H1 (cell line): ENCODE measurements at regions not wholly inside any gene's neighbourhood (a gene's known extent, or its start where the extent isn't known, plus 50 kb on each side); places are given as distances from the start of the nearest gene placed in this dataset.

ENCODE experiments used
- CTCF ChIA-PET: fragments of 300-600 bp; sonication (Branson Sonifier 250); formaldehyde crosslinking; loops from one replicate; lab custom pipeline; 2021; ENCODE audit not compliant: partially characterized antibody; lab: Charles Lee
- POLR2A ChIA-PET: fragments of 300-600 bp; sonication (Branson Sonifier 250); formaldehyde crosslinking; loops from one replicate; lab custom pipeline; 2021; ENCODE audit warnings: inconsistent platforms; ENCODE audit not compliant: partially characterized antibody; lab: Charles Lee
- DNase-seq, 2 experiments: peaks; one replicate each; pipeline versions ENCODE4 v3.0.0 to v3.0.0-alpha.2; 2010 to 2022; ENCODE audit warnings: low spot score in 2 of 2, low read depth in 1 of 2, mixed read lengths in 1 of 2
- FAIRE-seq: peaks from 2 replicates; lab custom pipeline; 2011; peaks lifted over from hg19 to GRCh38; lab: Jason Lieb, UNC
- H2AFZ ChIP-seq: 2 replicates; pipeline ENCODE4 v1.8.1; 2012; ENCODE audit warnings: low read length, inconsistent platforms
- H2AK5ac ChIP-seq: 2 replicates; pipeline ENCODE4 v1.6.1; 2013; ENCODE audit warnings: low read depth, low read length
- H2BK120ac ChIP-seq: replicated peaks from 2 replicates; pipeline ENCODE3; 2013; ENCODE audit warnings: low read depth, low read length, inconsistent platforms
- H2BK12ac ChIP-seq: 2 replicates; pipeline ENCODE4 v1.6.1; 2013; ENCODE audit warnings: low read depth, low read length
- H2BK15ac ChIP-seq: 2 replicates; pipeline ENCODE4 v1.6.1; 2013; ENCODE audit warnings: low read length
- H2BK20ac ChIP-seq: 2 replicates; pipeline ENCODE4 v1.6.1; 2013; ENCODE audit warnings: low read length
- H2BK5ac ChIP-seq: 2 replicates; pipeline ENCODE4 v1.6.1; 2013; ENCODE audit warnings: low read depth, low read length
- H3K14ac ChIP-seq: 2 replicates; pipeline ENCODE4 v1.6.1; 2013; ENCODE audit warnings: inconsistent platforms; ENCODE audit not compliant: insufficient read length
- H3K18ac ChIP-seq: 2 replicates; pipeline ENCODE4 v1.6.1; 2013; ENCODE audit warnings: low read length; ENCODE audit errors: extremely low read depth
- H3K23ac ChIP-seq: 2 replicates; pipeline ENCODE4 v1.6.1; 2013; ENCODE audit warnings: inconsistent platforms; ENCODE audit not compliant: insufficient read length
- H3K23me2 ChIP-seq: 2 replicates; pipeline ENCODE4 v1.6.1; 2013; ENCODE audit warnings: low read depth, low read length
- H3K27ac ChIP-seq: 2 replicates; pipeline ENCODE4 v1.6.1; 2011; ENCODE audit warnings: low read depth, low read length, inconsistent platforms
- H3K27me3 ChIP-seq, 4 experiments: replicated peaks in 1 of 4; 1 replicate in 1 of 4; 2 replicates in 3 of 4; pipeline versions ENCODE4 v1.6.1 to v1.8.1; 2011 to 2013; ENCODE audit warnings: low read length in 3 of 4, mild to moderate bottlenecking in 3 of 4, inconsistent platforms in 2 of 4, mixed read lengths in 2 of 4, moderate library complexity in 1 of 4; ENCODE audit not compliant: control insufficient read depth in 3 of 4, insufficient read depth in 3 of 4; ENCODE audit errors: extremely low read depth in 1 of 4
- H3K36me3 ChIP-seq, 4 experiments: 2 replicates each; pipeline versions ENCODE4 v1.6.1 to v1.8.1; 2011 to 2013; ENCODE audit warnings: mild to moderate bottlenecking in 4 of 4, low read length in 3 of 4, moderate library complexity in 2 of 4, control low read depth in 1 of 4, inconsistent platforms in 1 of 4; ENCODE audit not compliant: insufficient read depth in 4 of 4, control insufficient read depth in 2 of 4
- H3K4ac ChIP-seq: replicated peaks from 2 replicates; pipeline ENCODE3; 2013; ENCODE audit warnings: low read length, low read depth, mixed read lengths, inconsistent platforms; ENCODE audit not compliant: insufficient read length
- H3K4me1 ChIP-seq, 4 experiments: replicated peaks in 1 of 4; 1 replicate in 1 of 4; 2 replicates in 3 of 4; pipeline versions ENCODE4 v1.6.1 to v1.8.1; 2011 to 2013; ENCODE audit warnings: low read length in 3 of 4, inconsistent platforms in 2 of 4, mixed read lengths in 1 of 4; ENCODE audit not compliant: insufficient read depth in 4 of 4, control insufficient read depth in 3 of 4
- H3K4me2 ChIP-seq, 2 experiments: 2 replicates each; pipeline versions ENCODE4 v1.6.1 to v1.8.1; 2011 to 2013; ENCODE audit warnings: low read depth in 2 of 2, low read length in 2 of 2, control low read depth in 1 of 2, inconsistent platforms in 1 of 2, mild to moderate bottlenecking in 1 of 2; ENCODE audit not compliant: insufficient read depth in 1 of 2
- H3K4me3 ChIP-seq, 4 experiments: fragments of 200-600, 300-600 bp in 1 of 4; sonication (generic), shearing (Covaris generic), sonication (Bioruptor Twin) in 1 of 4; 2 replicates each; pipeline versions ENCODE4 v1.5.1 to v1.8.1; 2011 to 2016; ENCODE audit warnings: low read length in 4 of 4, low read depth in 3 of 4, control low read depth in 2 of 4, inconsistent platforms in 2 of 4, mild to moderate bottlenecking in 2 of 4, mixed read lengths in 1 of 4, moderate library complexity in 1 of 4; ENCODE audit not compliant: insufficient read depth in 2 of 4; ENCODE audit errors: extremely low read depth in 1 of 4
- H3K56ac ChIP-seq: replicated peaks from 2 replicates; pipeline ENCODE3; 2013; ENCODE audit warnings: low read depth, mild to moderate bottlenecking, mixed read lengths, low read length, inconsistent platforms; ENCODE audit not compliant: insufficient read length
- H3K79me1 ChIP-seq: 2 replicates; pipeline ENCODE4 v1.6.1; 2013; ENCODE audit warnings: low read depth, low read length, control low read depth
- H3K79me2 ChIP-seq, 2 experiments: 2 replicates each; pipeline versions ENCODE4 v1.6.1 to v1.8.1; 2012 to 2013; ENCODE audit warnings: low read length in 2 of 2, mild to moderate bottlenecking in 2 of 2, inconsistent platforms in 1 of 2; ENCODE audit not compliant: insufficient read depth in 2 of 2, control insufficient read depth in 1 of 2
- H3K9ac ChIP-seq, 4 experiments: replicated peaks in 1 of 4; 1 replicate in 1 of 4; 2 replicates in 3 of 4; pipeline versions ENCODE4 v1.6.1 to v1.8.1; 2011 to 2013; ENCODE audit warnings: low read depth in 3 of 4, low read length in 3 of 4, control low read depth in 2 of 4, mild to moderate bottlenecking in 2 of 4, moderate library complexity in 2 of 4, inconsistent platforms in 1 of 4; ENCODE audit errors: extremely low read depth in 1 of 4
- H3K9me3 ChIP-seq, 2 experiments: 2 replicates each; pipeline versions ENCODE4 v1.6.1 to v1.8.1; 2012 to 2013; ENCODE audit warnings: mild to moderate bottlenecking in 2 of 2, moderate library complexity in 2 of 2, control low read depth in 1 of 2, inconsistent platforms in 1 of 2, low read depth in 1 of 2, low read length in 1 of 2, mixed read lengths in 1 of 2; ENCODE audit not compliant: insufficient read depth in 2 of 2
- H4K20me1 ChIP-seq, 2 experiments: replicated peaks in 1 of 2; 2 replicates each; pipeline versions ENCODE3 to v1.8.1; 2011 to 2013; ENCODE audit warnings: inconsistent platforms in 2 of 2, low read length in 2 of 2, mild to moderate bottlenecking in 1 of 2; ENCODE audit not compliant: insufficient read depth in 2 of 2, control insufficient read depth in 1 of 2
- H4K5ac ChIP-seq: 2 replicates; pipeline ENCODE4 v1.6.1; 2013; ENCODE audit warnings: low read length, low read depth, mixed read lengths, inconsistent platforms; ENCODE audit not compliant: insufficient read length
- H4K8ac ChIP-seq: 2 replicates; pipeline ENCODE4 v1.8.0; 2013; ENCODE audit warnings: mild to moderate bottlenecking, moderate library complexity, low read length, inconsistent platforms; ENCODE audit not compliant: insufficient read depth; ENCODE audit errors: extremely low read depth
- H4K91ac ChIP-seq: replicated peaks from 2 replicates; pipeline ENCODE3; 2013; ENCODE audit warnings: low read length, mixed read lengths, inconsistent platforms; ENCODE audit not compliant: insufficient read length
- ASH2L ChIP-seq: fragments of 200-600, 300-600 bp; sonication (generic); IDR thresholded peaks from one replicate; pipeline ENCODE4 v1.7.1; 2017; ENCODE audit warnings: low read length
- JUN ChIP-seq: IDR thresholded peaks from 2 replicates; pipeline ENCODE4 v1.6.1; 2011; ENCODE audit warnings: low read depth, mild to moderate bottlenecking, improper control_type of control experiment, low read length
- POLR2AphosphoS5 ChIP-seq: IDR thresholded peaks from 2 replicates; pipeline ENCODE4 v1.6.1; 2011; ENCODE audit warnings: low read depth, low read length
- RBBP5 ChIP-seq: IDR thresholded peaks from 2 replicates; pipeline ENCODE4 v1.7.1; 2012; ENCODE audit warnings: low read depth, mild to moderate bottlenecking, inconsistent platforms, low read length, moderate library complexity, borderline replicate concordance
- RXRA ChIP-seq: IDR thresholded peaks from 2 replicates; pipeline ENCODE4 v1.6.1; 2011; ENCODE audit warnings: low read depth, mild to moderate bottlenecking, low read length, moderate library complexity; ENCODE audit not compliant: insufficient read depth
- ZNF274 ChIP-seq: IDR thresholded peaks from 2 replicates; pipeline ENCODE4 v1.7.0; 2012; ENCODE audit warnings: low read length, borderline replicate concordance; ENCODE audit errors: extremely low read depth
- WGBS, 2 experiments: shearing (Covaris generic) in 1 of 2; methylation state at CpG; one replicate each; pipeline versions ENCODE4 v1.1.6 to v1.1.7; 2013 to 2015; ENCODE audit warnings: low lambda C conversion rate in 2 of 2, mixed read lengths in 2 of 2, inconsistent platforms in 1 of 2, low coverage in 1 of 2, missing lambda C conversion rate in 1 of 2; ENCODE audit not compliant: insufficient replicate concordance in 2 of 2, insufficient coverage in 1 of 2, insufficient read length in 1 of 2; ENCODE audit errors: extremely low coverage in 1 of 2, missing lambda C conversion rate in 1 of 2; 5-methylcytosine and 5-hydroxymethylcytosine counted together

DNA sequence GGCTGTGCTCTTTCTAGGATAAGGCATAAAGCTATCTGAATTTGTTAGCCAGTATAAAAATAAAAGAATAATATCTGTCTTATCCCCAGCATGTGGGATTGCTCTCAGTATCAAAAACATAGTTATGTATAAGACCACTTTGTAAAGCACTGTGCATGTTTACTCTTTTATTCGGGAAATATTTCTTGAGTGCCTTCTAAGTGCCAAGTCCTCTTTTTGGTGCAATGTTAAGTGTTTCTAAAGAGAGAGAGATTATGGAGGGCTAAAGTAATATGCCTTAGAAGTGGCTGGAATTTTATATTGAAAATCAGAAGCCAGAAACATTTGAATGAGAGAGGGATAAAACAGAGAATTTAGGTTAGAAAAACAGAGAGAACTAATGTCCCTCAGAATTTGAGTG lies 212.0 kb downstream of the ALG10B start:
- Histone ChIP-seq H3K14ac (no peak overlapping the region), H2BK120ac (no peak overlapping the region), H2BK15ac (no peak overlapping the region), H3K56ac (no peak overlapping the region), H2BK5ac (no peak overlapping the region), H3K4me2 (no peak overlapping the region), H3K36me3 (no peaks in the 10 kb centered on the region), H4K91ac (no peak overlapping the region), H3K18ac (no peak overlapping the region), H3K79me2 (no peaks in the 10 kb centered on the region), H3K4me3 (no peak overlapping the region), H4K20me1 (no peaks in the 10 kb centered on the region), H2AFZ (no peak overlapping the region), H2BK12ac (no peak overlapping the region), H3K27me3 (no peaks in the 10 kb centered on the region), H4K5ac (no peak overlapping the region), H3K23me2 (no peaks in the 10 kb centered on the region), H4K8ac (no peak overlapping the region), H2AK5ac (no peak overlapping the region), H3K4ac (no peak overlapping the region), H3K4me1 (no peaks in the 10 kb centered on the region), H2BK20ac (no peak overlapping the region), H3K27ac (no peak overlapping the region), H3K9me3 (no peaks in the 10 kb centered on the region), H3K9ac (no peak overlapping the region), H3K79me1 (no peaks in the 10 kb centered on the region)
- WGBS, 2 experiments = 85% methylated on average over 1 of the region's 1 CpG; no CpG with 5 or more reads in 1 of the 2 experiments
- no peak for DNase-seq
- ChIA-PET CTCF (no interaction called here), POLR2A (no interaction called here)
- FAIRE-seq = no peak
- no peak for TF ChIP-seq ASH2L
- no peak for TF ChIP-seq JUN
- TF ChIP-seq RBBP5 = no peak
- no peak for TF ChIP-seq POLR2AphosphoS5
- TF ChIP-seq RXRA = no peak
- no peak for TF ChIP-seq ZNF274
- TF ChIP-seq, all 59 proteins: peak for 0
- H3K23ac ChIP-seq = no peak overlapping the region
